Gastrocnemius medialis (tissue), 4 donors: ENCODE measurements at regions not wholly inside any gene's neighbourhood (a gene's known extent, or its start where the extent isn't known, plus 50 kb on each side); places are given as distances from the start of the nearest gene placed in this dataset.

Experiments used
- POLR2A ChIP-seq, 2 donors: fragments of 450-650 bp; IDR thresholded peaks; one replicate each; pipeline ENCODE4 v1.6.1; 2017; ENCODE audit warnings: antibody characterized with exemption in 2 of 2, mild to moderate bottlenecking in 2 of 2, moderate library complexity in 2 of 2
- TF ChIP-seq, protein P1 (sequence below), 5 experiments: fragments of 450-650 bp in 3 of 5; fragments of 200-600 bp in 2 of 5; sonication (generic) in 2 of 5; IDR thresholded peaks in 4 of 5; conservative IDR thresholded peaks in 1 of 5; 1 replicate in 4 of 5; 2 replicates in 1 of 5; pipeline ENCODE4 v1.5.1; 2016 to 2019; ENCODE audit warnings: antibody characterized with exemption in 5 of 5, mild to moderate bottlenecking in 3 of 5, moderate library complexity in 3 of 5

DNA sequence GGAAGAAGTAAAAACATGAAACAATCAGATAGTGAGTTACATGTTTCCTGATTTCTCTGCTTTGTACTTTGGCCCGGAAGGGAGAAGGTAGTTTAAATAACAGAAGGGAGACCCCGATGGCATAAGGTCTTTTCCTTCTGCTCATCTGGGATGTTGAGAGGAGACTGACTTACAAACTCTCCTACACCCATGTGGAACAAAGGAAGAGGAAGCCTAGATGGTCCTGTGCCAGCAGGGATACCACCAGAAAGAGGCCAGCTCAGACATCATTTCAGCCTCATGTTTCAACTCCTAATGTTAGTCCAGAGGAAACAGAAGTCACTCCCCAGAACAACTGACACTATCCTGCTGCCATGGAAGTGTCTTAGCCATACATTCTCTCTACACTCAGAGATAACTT is 250.7 kb upstream of the NOX3 start:
- TF ChIP-seq, protein P1, sequence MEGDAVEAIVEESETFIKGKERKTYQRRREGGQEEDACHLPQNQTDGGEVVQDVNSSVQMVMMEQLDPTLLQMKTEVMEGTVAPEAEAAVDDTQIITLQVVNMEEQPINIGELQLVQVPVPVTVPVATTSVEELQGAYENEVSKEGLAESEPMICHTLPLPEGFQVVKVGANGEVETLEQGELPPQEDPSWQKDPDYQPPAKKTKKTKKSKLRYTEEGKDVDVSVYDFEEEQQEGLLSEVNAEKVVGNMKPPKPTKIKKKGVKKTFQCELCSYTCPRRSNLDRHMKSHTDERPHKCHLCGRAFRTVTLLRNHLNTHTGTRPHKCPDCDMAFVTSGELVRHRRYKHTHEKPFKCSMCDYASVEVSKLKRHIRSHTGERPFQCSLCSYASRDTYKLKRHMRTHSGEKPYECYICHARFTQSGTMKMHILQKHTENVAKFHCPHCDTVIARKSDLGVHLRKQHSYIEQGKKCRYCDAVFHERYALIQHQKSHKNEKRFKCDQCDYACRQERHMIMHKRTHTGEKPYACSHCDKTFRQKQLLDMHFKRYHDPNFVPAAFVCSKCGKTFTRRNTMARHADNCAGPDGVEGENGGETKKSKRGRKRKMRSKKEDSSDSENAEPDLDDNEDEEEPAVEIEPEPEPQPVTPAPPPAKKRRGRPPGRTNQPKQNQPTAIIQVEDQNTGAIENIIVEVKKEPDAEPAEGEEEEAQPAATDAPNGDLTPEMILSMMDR (IDR thresholded peaks at IDR 0.05 in 4 of 5, conservative IDR thresholded peaks at IDR 0.05 in 1 of 5), result no peak
- TF ChIP-seq POLR2A (IDR thresholded peaks at IDR 0.05), result no peak
